GM12878 (cell line): ENCODE measurements at regions not wholly inside any gene's neighbourhood (a gene's known extent, or its start where the extent isn't known, plus 50 kb on each side); places are given as distances from the start of the nearest gene placed in this dataset.

Source experiments
- CEBPZ ChIP-seq: fragments of 150-350 bp; IDR thresholded peaks from 2 replicates; pipeline ENCODE4 v1.6.1; 2016; ENCODE audit warnings: low read depth, low read length
- CTCF ChIP-seq, 3 experiments: IDR thresholded peaks in 2 of 3; conservative IDR thresholded peaks in 1 of 3; 2 replicates each; pipeline ENCODE4 v1.5.1; 2011; ENCODE audit warnings: low read depth in 3 of 3, low read length in 3 of 3, mild to moderate bottlenecking in 3 of 3, control low read depth in 2 of 3, moderate library complexity in 2 of 3, inconsistent platforms in 1 of 3, mixed read lengths in 1 of 3; ENCODE audit not compliant: control insufficient read depth in 2 of 3, insufficient read depth in 1 of 3; ENCODE audit errors: extremely low read depth in 1 of 3
- ETV6 ChIP-seq, 2 experiments: fragments of 450-650 bp in 1 of 2; IDR thresholded peaks in 1 of 2; conservative IDR thresholded peaks in 1 of 2; 2 replicates each; pipeline ENCODE4 v1.6.1; 2014; ENCODE audit warnings: antibody characterized with exemption in 1 of 2, borderline replicate concordance in 1 of 2, low read depth in 1 of 2, mild to moderate bottlenecking in 1 of 2, moderate library complexity in 1 of 2
- GATAD2B ChIP-seq: fragments of 450-650 bp; conservative IDR thresholded peaks from 2 replicates; pipeline ENCODE4 v1.6.1; 2017; ENCODE audit warnings: low read depth, mild to moderate bottlenecking, moderate library complexity
- JUNB ChIP-seq: IDR thresholded peaks from 2 replicates; pipeline ENCODE4 v1.6.1; 2016; ENCODE audit warnings: antibody characterized with exemption, mild to moderate bottlenecking
- JUND ChIP-seq: IDR thresholded peaks from 2 replicates; pipeline ENCODE4 v1.6.1; 2012; ENCODE audit warnings: low read depth, mild to moderate bottlenecking, low read length, improper control_type of control experiment, moderate library complexity
- NBN ChIP-seq: fragments of 450-650 bp; IDR thresholded peaks from 2 replicates; pipeline ENCODE4 v1.6.1; 2016
- POLR2A ChIP-seq: IDR thresholded peaks from 2 replicates; pipeline ENCODE4 v1.6.1; 2011; ENCODE audit warnings: low read depth, mild to moderate bottlenecking, low read length
- POLR2AphosphoS5 ChIP-seq: IDR thresholded peaks from 2 replicates; pipeline ENCODE4 v1.6.1; 2011; ENCODE audit warnings: mild to moderate bottlenecking, low read length, inconsistent platforms
- SMARCA5 ChIP-seq: fragments of 450-650 bp; IDR thresholded peaks from 2 replicates; pipeline ENCODE4 v1.6.1; 2017; ENCODE audit warnings: mild to moderate bottlenecking
- ZNF274 ChIP-seq: IDR thresholded peaks from one replicate; pipeline ENCODE4 v1.8.0; 2011; ENCODE audit not compliant: insufficient read length, insufficient read depth
- TF ChIP-seq, protein P1 (sequence below): IDR thresholded peaks from 2 replicates; pipeline ENCODE4 v1.6.1; 2012; ENCODE audit warnings: mild to moderate bottlenecking, low read depth, low read length
- TF ChIP-seq, protein P2 (sequence below): IDR thresholded peaks from 2 replicates; pipeline ENCODE4 v1.6.1; 2012; ENCODE audit warnings: low read depth, low read length, improper control_type of control experiment
- TF ChIP-seq, protein P3 (sequence below): fragments of 450-650 bp; IDR thresholded peaks from 2 replicates; pipeline ENCODE4 v1.6.1; 2017; ENCODE audit warnings: antibody characterized with exemption, mild to moderate bottlenecking, moderate library complexity

GRCh38 chr13:29905845-29906244, 55.4 kb upstream of the UBL3 start:
- TF ChIP-seq JUND: no peak
- no peak for TF ChIP-seq JUNB
- TF ChIP-seq POLR2A: no peak
- no peak for TF ChIP-seq CTCF (IDR thresholded peaks at IDR 0.05 in 2 of 3, conservative IDR thresholded peaks at IDR 0.05 in 1 of 3; ENCODE audit: control insufficient read depth in 2 of 3, extremely low read depth in 1 of 3, insufficient read depth in 1 of 3, low read depth in 3 of 3, low read length in 3 of 3)
- no peak for TF ChIP-seq NBN
- TF ChIP-seq SMARCA5: no peak
- no peak for TF ChIP-seq GATAD2B
- TF ChIP-seq POLR2AphosphoS5: no peak
- TF ChIP-seq, protein P1, sequence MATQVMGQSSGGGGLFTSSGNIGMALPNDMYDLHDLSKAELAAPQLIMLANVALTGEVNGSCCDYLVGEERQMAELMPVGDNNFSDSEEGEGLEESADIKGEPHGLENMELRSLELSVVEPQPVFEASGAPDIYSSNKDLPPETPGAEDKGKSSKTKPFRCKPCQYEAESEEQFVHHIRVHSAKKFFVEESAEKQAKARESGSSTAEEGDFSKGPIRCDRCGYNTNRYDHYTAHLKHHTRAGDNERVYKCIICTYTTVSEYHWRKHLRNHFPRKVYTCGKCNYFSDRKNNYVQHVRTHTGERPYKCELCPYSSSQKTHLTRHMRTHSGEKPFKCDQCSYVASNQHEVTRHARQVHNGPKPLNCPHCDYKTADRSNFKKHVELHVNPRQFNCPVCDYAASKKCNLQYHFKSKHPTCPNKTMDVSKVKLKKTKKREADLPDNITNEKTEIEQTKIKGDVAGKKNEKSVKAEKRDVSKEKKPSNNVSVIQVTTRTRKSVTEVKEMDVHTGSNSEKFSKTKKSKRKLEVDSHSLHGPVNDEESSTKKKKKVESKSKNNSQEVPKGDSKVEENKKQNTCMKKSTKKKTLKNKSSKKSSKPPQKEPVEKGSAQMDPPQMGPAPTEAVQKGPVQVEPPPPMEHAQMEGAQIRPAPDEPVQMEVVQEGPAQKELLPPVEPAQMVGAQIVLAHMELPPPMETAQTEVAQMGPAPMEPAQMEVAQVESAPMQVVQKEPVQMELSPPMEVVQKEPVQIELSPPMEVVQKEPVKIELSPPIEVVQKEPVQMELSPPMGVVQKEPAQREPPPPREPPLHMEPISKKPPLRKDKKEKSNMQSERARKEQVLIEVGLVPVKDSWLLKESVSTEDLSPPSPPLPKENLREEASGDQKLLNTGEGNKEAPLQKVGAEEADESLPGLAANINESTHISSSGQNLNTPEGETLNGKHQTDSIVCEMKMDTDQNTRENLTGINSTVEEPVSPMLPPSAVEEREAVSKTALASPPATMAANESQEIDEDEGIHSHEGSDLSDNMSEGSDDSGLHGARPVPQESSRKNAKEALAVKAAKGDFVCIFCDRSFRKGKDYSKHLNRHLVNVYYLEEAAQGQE: no peak
- no peak for TF ChIP-seq CEBPZ
- TF ChIP-seq, protein P2, sequence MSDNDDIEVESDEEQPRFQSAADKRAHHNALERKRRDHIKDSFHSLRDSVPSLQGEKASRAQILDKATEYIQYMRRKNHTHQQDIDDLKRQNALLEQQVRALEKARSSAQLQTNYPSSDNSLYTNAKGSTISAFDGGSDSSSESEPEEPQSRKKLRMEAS: no peak
- TF ChIP-seq ETV6 (conservative IDR thresholded peaks at IDR 0.05 in 1 of 2, IDR thresholded peaks at IDR 0.05 in 1 of 2; ENCODE audit: borderline replicate concordance in 1 of 2, low read depth in 1 of 2): no peak
- TF ChIP-seq ZNF274: no peak
- TF ChIP-seq, protein P3, sequence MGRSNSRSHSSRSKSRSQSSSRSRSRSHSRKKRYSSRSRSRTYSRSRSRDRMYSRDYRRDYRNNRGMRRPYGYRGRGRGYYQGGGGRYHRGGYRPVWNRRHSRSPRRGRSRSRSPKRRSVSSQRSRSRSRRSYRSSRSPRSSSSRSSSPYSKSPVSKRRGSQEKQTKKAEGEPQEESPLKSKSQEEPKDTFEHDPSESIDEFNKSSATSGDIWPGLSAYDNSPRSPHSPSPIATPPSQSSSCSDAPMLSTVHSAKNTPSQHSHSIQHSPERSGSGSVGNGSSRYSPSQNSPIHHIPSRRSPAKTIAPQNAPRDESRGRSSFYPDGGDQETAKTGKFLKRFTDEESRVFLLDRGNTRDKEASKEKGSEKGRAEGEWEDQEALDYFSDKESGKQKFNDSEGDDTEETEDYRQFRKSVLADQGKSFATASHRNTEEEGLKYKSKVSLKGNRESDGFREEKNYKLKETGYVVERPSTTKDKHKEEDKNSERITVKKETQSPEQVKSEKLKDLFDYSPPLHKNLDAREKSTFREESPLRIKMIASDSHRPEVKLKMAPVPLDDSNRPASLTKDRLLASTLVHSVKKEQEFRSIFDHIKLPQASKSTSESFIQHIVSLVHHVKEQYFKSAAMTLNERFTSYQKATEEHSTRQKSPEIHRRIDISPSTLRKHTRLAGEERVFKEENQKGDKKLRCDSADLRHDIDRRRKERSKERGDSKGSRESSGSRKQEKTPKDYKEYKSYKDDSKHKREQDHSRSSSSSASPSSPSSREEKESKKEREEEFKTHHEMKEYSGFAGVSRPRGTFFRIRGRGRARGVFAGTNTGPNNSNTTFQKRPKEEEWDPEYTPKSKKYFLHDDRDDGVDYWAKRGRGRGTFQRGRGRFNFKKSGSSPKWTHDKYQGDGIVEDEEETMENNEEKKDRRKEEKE: no peak
